ENCODE measurements at regions not wholly inside any gene's neighbourhood (a gene's known extent, or its start where the extent isn't known, plus 50 kb on each side); places are given as distances from the start of the nearest gene placed in this dataset.

DNA sequence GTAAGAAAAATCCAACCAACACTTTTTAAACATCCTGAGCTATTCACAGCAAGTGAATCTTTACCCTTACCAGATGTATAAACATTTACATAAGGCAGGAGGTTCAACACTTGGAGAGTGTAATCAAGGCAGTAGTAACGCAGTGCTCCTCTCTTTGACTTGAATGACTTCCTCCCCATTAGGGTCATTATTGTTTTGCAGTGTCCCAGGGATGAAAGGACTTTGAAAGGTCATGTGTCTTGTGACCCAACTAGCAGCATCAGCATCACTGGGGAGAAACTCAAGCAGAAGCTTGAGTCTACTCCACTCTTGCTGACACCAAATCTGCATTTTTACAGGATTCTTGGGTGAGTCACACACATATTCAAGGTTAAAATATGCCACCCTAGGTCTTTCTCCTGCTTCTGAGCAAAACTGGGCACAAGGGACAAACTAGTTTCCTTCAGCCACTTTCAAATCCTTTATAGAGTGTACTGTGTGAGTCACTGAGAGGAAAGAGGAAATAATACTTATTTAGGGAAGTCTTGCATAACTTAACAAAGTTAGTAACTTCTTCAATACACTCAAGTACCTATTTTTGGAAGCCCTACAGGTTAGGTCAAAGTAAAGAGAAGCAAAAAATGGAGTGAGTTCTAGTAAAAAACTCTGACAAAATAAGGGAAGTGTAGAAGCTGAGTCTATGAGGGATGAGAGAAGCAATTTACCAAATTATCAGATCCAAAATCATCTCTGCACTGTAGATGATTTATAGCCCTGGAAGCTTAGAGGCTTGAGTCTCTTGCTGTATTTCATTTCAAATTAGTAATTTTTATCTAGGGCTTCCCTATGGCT lies 51.0 kb upstream of the EML4 start:
- TF ChIP-seq, protein P1, sequence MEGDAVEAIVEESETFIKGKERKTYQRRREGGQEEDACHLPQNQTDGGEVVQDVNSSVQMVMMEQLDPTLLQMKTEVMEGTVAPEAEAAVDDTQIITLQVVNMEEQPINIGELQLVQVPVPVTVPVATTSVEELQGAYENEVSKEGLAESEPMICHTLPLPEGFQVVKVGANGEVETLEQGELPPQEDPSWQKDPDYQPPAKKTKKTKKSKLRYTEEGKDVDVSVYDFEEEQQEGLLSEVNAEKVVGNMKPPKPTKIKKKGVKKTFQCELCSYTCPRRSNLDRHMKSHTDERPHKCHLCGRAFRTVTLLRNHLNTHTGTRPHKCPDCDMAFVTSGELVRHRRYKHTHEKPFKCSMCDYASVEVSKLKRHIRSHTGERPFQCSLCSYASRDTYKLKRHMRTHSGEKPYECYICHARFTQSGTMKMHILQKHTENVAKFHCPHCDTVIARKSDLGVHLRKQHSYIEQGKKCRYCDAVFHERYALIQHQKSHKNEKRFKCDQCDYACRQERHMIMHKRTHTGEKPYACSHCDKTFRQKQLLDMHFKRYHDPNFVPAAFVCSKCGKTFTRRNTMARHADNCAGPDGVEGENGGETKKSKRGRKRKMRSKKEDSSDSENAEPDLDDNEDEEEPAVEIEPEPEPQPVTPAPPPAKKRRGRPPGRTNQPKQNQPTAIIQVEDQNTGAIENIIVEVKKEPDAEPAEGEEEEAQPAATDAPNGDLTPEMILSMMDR (IDR thresholded peaks at IDR 0.05; ENCODE audit: low read length): no peak
- no peak for TF ChIP-seq EZH2phosphoT487 (IDR thresholded peaks at IDR 0.05; ENCODE audit: low read length)

All from MM.1S (cell line).